GM18519 (cell line): ENCODE measurements at regions not wholly inside any gene's neighbourhood (a gene's known extent, or its start where the extent isn't known, plus 50 kb on each side); places are given as distances from the start of the nearest gene placed in this dataset.

Experiments used
- ATAC-seq: cut with Tn5 transposase; IDR thresholded peaks from one replicate; pipeline ENCODE4 v1.9.1; 2021; ENCODE audit warnings: mild to moderate bottlenecking, moderate library complexity; ENCODE audit not compliant: unreplicated experiment, low FRiP score

- ATAC-seq: no peak
Measured at GRCh38 chr11:80023386-80023785, 582.6 kb upstream of the TENM4 start.

GRCh38 chr11:80010536-80010935 lies 569.7 kb upstream of the TENM4 start:
- ATAC-seq: no peak

GRCh38 chr11:80009081-80009480 lies 568.3 kb upstream of the TENM4 start:
- ATAC-seq: no peak

- ATAC-seq: no peak
Measured at GRCh38 chr11:80007616-80008015, 566.8 kb upstream of the TENM4 start.

GRCh38 chr11:79990141-79990540 lies 549.3 kb upstream of the TENM4 start:
- no peak for ATAC-seq

- ATAC-seq: no peak
Measured at GRCh38 chr11:79982185-79982584, 541.4 kb upstream of the TENM4 start.

- ATAC-seq: no peak
Measured at GRCh38 chr11:79980916-79981315, 540.1 kb upstream of the TENM4 start.

GRCh38 chr11:79973721-79974617 lies 533.1 kb upstream of the TENM4 start:
- ATAC-seq: no peak

GRCh38 chr11:79971255-79971654 lies 530.4 kb upstream of the TENM4 start:
- no peak for ATAC-seq

- ATAC-seq: no peak
Measured at GRCh38 chr11:79966592-79966991, 525.8 kb upstream of the TENM4 start.

GRCh38 chr11:79963856-79964645 lies 523.2 kb upstream of the TENM4 start:
- ATAC-seq: no peak

- ATAC-seq: no peak
Measured at GRCh38 chr11:79960461-79960860, 519.6 kb upstream of the TENM4 start.

- ATAC-seq: no peak
Measured at GRCh38 chr11:79959318-79959717, 518.5 kb upstream of the TENM4 start.

GRCh38 chr11:79957702-79958101 lies 516.9 kb upstream of the TENM4 start:
- no peak for ATAC-seq

GRCh38 chr11:79956061-79956460 lies 515.2 kb upstream of the TENM4 start:
- no peak for ATAC-seq

GRCh38 chr11:79953629-79954028 lies 512.8 kb upstream of the TENM4 start:
- ATAC-seq: no peak

GRCh38 chr11:79950741-79951140 lies 509.9 kb upstream of the TENM4 start:
- no peak for ATAC-seq

- ATAC-seq: no peak
Measured at GRCh38 chr11:79950172-79950571, 509.3 kb upstream of the TENM4 start.

GRCh38 chr11:79949574-79949973 lies 508.7 kb upstream of the TENM4 start:
- ATAC-seq: no peak

GRCh38 chr11:79942646-79943045 lies 501.8 kb upstream of the TENM4 start:
- no peak for ATAC-seq

- no peak for ATAC-seq
Measured at GRCh38 chr11:79942090-79942489, 501.3 kb upstream of the TENM4 start.
